ENCODE measurements at regions not wholly inside any gene's neighbourhood (a gene's known extent, or its start where the extent isn't known, plus 50 kb on each side); places are given as distances from the start of the nearest gene placed in this dataset.

- TF ChIP-seq POLR2A (IDR thresholded peaks at IDR 0.05; ENCODE audit: low read depth, low read length): no peak
- TF ChIP-seq CTCF (conservative IDR thresholded peaks at IDR 0.05; ENCODE audit: low read depth, low read length): no peak
- TF ChIP-seq NFE2L2 (IDR thresholded peaks at IDR 0.05; ENCODE audit: low read depth, low read length): no peak
- no peak for TF ChIP-seq MAFK (IDR thresholded peaks at IDR 0.05; ENCODE audit: low read depth, low read length)
- no peak for TF ChIP-seq SMC3 (IDR thresholded peaks at IDR 0.05; ENCODE audit: low read depth, low read length)
- TF ChIP-seq MAZ (IDR thresholded peaks at IDR 0.05; ENCODE audit: borderline replicate concordance, low read depth, low read length): no peak
- TF ChIP-seq USF2 (IDR thresholded peaks at IDR 0.05; ENCODE audit: low read depth, low read length): no peak
- TF ChIP-seq BHLHE40 (IDR thresholded peaks at IDR 0.05; ENCODE audit: low read depth, low read length): no peak
- TF ChIP-seq RCOR1 (IDR thresholded peaks at IDR 0.05; ENCODE audit: insufficient replicate concordance, low read length): no peak
- no peak for TF ChIP-seq RAD21 (IDR thresholded peaks at IDR 0.05; ENCODE audit: low read length)
- no peak for TF ChIP-seq MXI1 (IDR thresholded peaks at IDR 0.05; ENCODE audit: borderline replicate concordance, low read depth, low read length)
These were observed 352.2 kb downstream of the CYRIA start for GRCh38 chr2:16313235-16313975.

Data from IMR-90 (cell line).